PC-3 (cell line): ENCODE measurements at regions not wholly inside any gene's neighbourhood (a gene's known extent, or its start where the extent isn't known, plus 50 kb on each side); places are given as distances from the start of the nearest gene placed in this dataset.

Experiments used
- EZH2 ChIP-seq: fragments of 300-600 bp; sonication (generic); IDR thresholded peaks from one replicate; pipeline ENCODE4 v1.6.1; 2017; ENCODE audit warnings: antibody characterized with exemption, mild to moderate bottlenecking, low read length; ENCODE audit not compliant: unreplicated experiment
- EZH2phosphoT487 ChIP-seq: fragments of 300-600 bp; sonication (generic); IDR thresholded peaks from 2 replicates; pipeline ENCODE4 v1.6.1; 2018; ENCODE audit warnings: mild to moderate bottlenecking, antibody characterized with exemption, low read length, borderline replicate concordance
- TF ChIP-seq, protein P1 (sequence below): fragments of 300-600 bp; sonication (generic); conservative IDR thresholded peaks from 2 replicates; pipeline ENCODE4 v1.5.1; 2017; ENCODE audit warnings: antibody characterized with exemption, low read depth, mild to moderate bottlenecking, low read length

- TF ChIP-seq, protein P1, sequence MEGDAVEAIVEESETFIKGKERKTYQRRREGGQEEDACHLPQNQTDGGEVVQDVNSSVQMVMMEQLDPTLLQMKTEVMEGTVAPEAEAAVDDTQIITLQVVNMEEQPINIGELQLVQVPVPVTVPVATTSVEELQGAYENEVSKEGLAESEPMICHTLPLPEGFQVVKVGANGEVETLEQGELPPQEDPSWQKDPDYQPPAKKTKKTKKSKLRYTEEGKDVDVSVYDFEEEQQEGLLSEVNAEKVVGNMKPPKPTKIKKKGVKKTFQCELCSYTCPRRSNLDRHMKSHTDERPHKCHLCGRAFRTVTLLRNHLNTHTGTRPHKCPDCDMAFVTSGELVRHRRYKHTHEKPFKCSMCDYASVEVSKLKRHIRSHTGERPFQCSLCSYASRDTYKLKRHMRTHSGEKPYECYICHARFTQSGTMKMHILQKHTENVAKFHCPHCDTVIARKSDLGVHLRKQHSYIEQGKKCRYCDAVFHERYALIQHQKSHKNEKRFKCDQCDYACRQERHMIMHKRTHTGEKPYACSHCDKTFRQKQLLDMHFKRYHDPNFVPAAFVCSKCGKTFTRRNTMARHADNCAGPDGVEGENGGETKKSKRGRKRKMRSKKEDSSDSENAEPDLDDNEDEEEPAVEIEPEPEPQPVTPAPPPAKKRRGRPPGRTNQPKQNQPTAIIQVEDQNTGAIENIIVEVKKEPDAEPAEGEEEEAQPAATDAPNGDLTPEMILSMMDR = no peak
- TF ChIP-seq EZH2 = no peak
- TF ChIP-seq EZH2phosphoT487 = no peak
These were observed 52.1 kb upstream of the CNEP1R1 start for GRCh38 chr16:49972961-49973360.
